HG02852 (cell line): ENCODE measurements at regions not wholly inside any gene's neighbourhood (a gene's known extent, or its start where the extent isn't known, plus 50 kb on each side); places are given as distances from the start of the nearest gene placed in this dataset.
"Not testable (repeated sequence)": the region's sequence is repeated elsewhere in the genome, so short reads cannot be mapped to it uniquely, and the experiment has no call there.

Experiments
- ATAC-seq: cut with Tn5 transposase; IDR thresholded peaks from one replicate; pipeline ENCODE4 v1.9.1; 2021; ENCODE audit warnings: mild to moderate bottlenecking, moderate library complexity; ENCODE audit not compliant: unreplicated experiment

GRCh38 chr12:25424211-25424731 is 128.8 kb downstream of the LMNTD1 start:
- ATAC-seq: no peak

GRCh38 chr12:25423355-25424050 is 129.6 kb downstream of the LMNTD1 start:
- ATAC-seq: no peak

GRCh38 chr12:25422241-25422640 is 130.8 kb downstream of the LMNTD1 start:
- ATAC-seq: no peak

GRCh38 chr12:25421651-25422167 is 131.4 kb downstream of the LMNTD1 start:
- ATAC-seq: no peak

GRCh38 chr12:25420116-25420515 is 133.0 kb downstream of the LMNTD1 start:
- no peak for ATAC-seq

GRCh38 chr12:25419595-25419994 is 133.5 kb downstream of the LMNTD1 start:
- ATAC-seq: no peak

- no peak for ATAC-seq
Observed at GRCh38 chr12:25417071-25417470, 136.0 kb downstream of the LMNTD1 start.

- ATAC-seq: no peak
Observed at GRCh38 chr12:25416516-25416915, 136.6 kb downstream of the LMNTD1 start.

- no peak for ATAC-seq
Observed at GRCh38 chr12:25415004-25415403, 138.1 kb downstream of the LMNTD1 start.

GRCh38 chr12:25412735-25413134 is 140.3 kb downstream of the LMNTD1 start:
- no peak for ATAC-seq

- no peak for ATAC-seq
Observed at GRCh38 chr12:25404955-25405354, 148.1 kb downstream of the LMNTD1 start.

- no peak for ATAC-seq
Observed at GRCh38 chr12:25401547-25402345, 151.0 kb upstream of the KRAS start.

GRCh38 chr12:25397001-25397400 is 146.3 kb upstream of the KRAS start:
- no peak for ATAC-seq

GRCh38 chr12:25395227-25395626 is 144.5 kb upstream of the KRAS start:
- ATAC-seq: no peak

- ATAC-seq: not testable (repeated sequence)
Observed at GRCh38 chr12:25394775-25395174, 144.0 kb upstream of the KRAS start.

GRCh38 chr12:25394025-25394424 is 143.3 kb upstream of the KRAS start:
- ATAC-seq: no peak

GRCh38 chr12:25391346-25391745 is 140.6 kb upstream of the KRAS start:
- ATAC-seq: not testable (repeated sequence)

GRCh38 chr12:25388183-25388582 is 137.5 kb upstream of the KRAS start:
- ATAC-seq: no peak

GRCh38 chr12:25387732-25388050 is 137.0 kb upstream of the KRAS start:
- no peak for ATAC-seq

- ATAC-seq: peak; percentile 19
Observed at GRCh38 chr12:25386831-25387731, 136.4 kb upstream of the KRAS start.

- no peak for ATAC-seq
Observed at GRCh38 chr12:25384893-25385248, 134.1 kb upstream of the KRAS start.
